ENCODE measurements at regions not wholly inside any gene's neighbourhood (a gene's known extent, or its start where the extent isn't known, plus 50 kb on each side); places are given as distances from the start of the nearest gene placed in this dataset.

GRCh38 chr2:221364672-221365071 lies 207.4 kb downstream of the EPHA4 start:
- no peak for DNase-seq
